Gastroesophageal sphincter (tissue), 3 donors: ENCODE measurements at regions not wholly inside any gene's neighbourhood (a gene's known extent, or its start where the extent isn't known, plus 50 kb on each side); places are given as distances from the start of the nearest gene placed in this dataset.

ENCODE experiments used
- CTCF ChIP-seq, 4 experiments: fragments of 200-600 bp in 2 of 4; fragments of 450-650 bp in 2 of 4; sonication (generic) in 1 of 4; IDR thresholded peaks; one replicate each; pipeline ENCODE4 v1.5.1; 2017 to 2019; ENCODE audit warnings: antibody characterized with exemption in 4 of 4, mild to moderate bottlenecking in 2 of 4, moderate library complexity in 2 of 4
- POLR2A ChIP-seq, 2 donors: fragments of 450-650 bp; IDR thresholded peaks; one replicate each; pipeline ENCODE4 v1.6.1; 2017; ENCODE audit warnings: antibody characterized with exemption in 2 of 2, mild to moderate bottlenecking in 2 of 2, moderate library complexity in 1 of 2

GRCh38 chr4:124032035-124032434, 635.4 kb downstream of the SPRY1 start:
- TF ChIP-seq CTCF (IDR thresholded peaks at IDR 0.05) (no peak), POLR2A (IDR thresholded peaks at IDR 0.05) (no peak)
